Naive B cell (primary cell): ENCODE measurements at regions not wholly inside any gene's neighbourhood (a gene's known extent, or its start where the extent isn't known, plus 50 kb on each side); places are given as distances from the start of the nearest gene placed in this dataset.
"Not testable (repeated sequence)": the region's sequence is repeated elsewhere in the genome, so short reads cannot be mapped to it uniquely, and the experiment has no call there.

ENCODE experiments used
- ATAC-seq, 2 donors: fragments of 150-1000 bp; cut with Tn5 transposase; 2 replicates each; pipeline ENCODE4 v1.10.0; 2021; ENCODE audit warnings: low read depth in 2 of 2, mild to moderate bottlenecking in 2 of 2, moderate library complexity in 2 of 2
- DNase-seq: peaks from one replicate; pipeline ENCODE4 v3.0.0; 2022
- H3K27ac Mint-ChIP-seq, 6 donors: one replicate each; pipeline ENCODE4 v1.8.0; 2020 to 2022; ENCODE audit warnings: mild to moderate bottlenecking in 6 of 6, mixed read lengths in 6 of 6, moderate library complexity in 5 of 6, inconsistent platforms in 2 of 6
- H3K27me3 Mint-ChIP-seq, 3 donors: one replicate each; pipeline ENCODE4 v1.8.0; 2021 to 2022; ENCODE audit warnings: mixed read lengths in 3 of 3, mild to moderate bottlenecking in 1 of 3
- H3K36me3 Mint-ChIP-seq, 2 donors: one replicate each; pipeline ENCODE4 v1.8.0; 2020 to 2022; ENCODE audit warnings: mixed read lengths in 2 of 2, inconsistent platforms in 1 of 2, mild to moderate bottlenecking in 1 of 2
- H3K4me1 Mint-ChIP-seq, 3 donors: one replicate each; pipeline ENCODE4 v1.8.0; 2020 to 2022; ENCODE audit warnings: mixed read lengths in 3 of 3, inconsistent platforms in 1 of 3, mild to moderate bottlenecking in 1 of 3, moderate library complexity in 1 of 3
- H3K4me3 Mint-ChIP-seq, 8 donors: one replicate each; pipeline ENCODE4 v1.8.0; 2020 to 2022; ENCODE audit warnings: mild to moderate bottlenecking in 8 of 8, mixed read lengths in 8 of 8, moderate library complexity in 8 of 8, inconsistent platforms in 2 of 8
- H3K9me3 Mint-ChIP-seq, 7 donors: one replicate each; pipeline ENCODE4 v1.8.0; 2020 to 2022; ENCODE audit warnings: mixed read lengths in 7 of 7, mild to moderate bottlenecking in 5 of 7, inconsistent platforms in 2 of 7, moderate library complexity in 1 of 7

GRCh38 chr12:5171701-5172100 lies 128.0 kb downstream of the KCNA5 start:
- Mint-ChIP-seq H3K27me3 (peaks cover 19 to 36% (median 23%) of the 10 kb centered on the region in 3 donors), H3K4me3 (no peak overlapping the region), H3K36me3 (peaks cover 0 to 4% of the 10 kb centered on the region in 2 donors), H3K9me3 (peaks cover 0 to 6% (median 0%) of the 10 kb centered on the region in 7 donors), H3K27ac (no peak overlapping the region), H3K4me1 (no peaks in the 10 kb centered on the region)
- DNase-seq: no peak
- no peak for ATAC-seq

DNA sequence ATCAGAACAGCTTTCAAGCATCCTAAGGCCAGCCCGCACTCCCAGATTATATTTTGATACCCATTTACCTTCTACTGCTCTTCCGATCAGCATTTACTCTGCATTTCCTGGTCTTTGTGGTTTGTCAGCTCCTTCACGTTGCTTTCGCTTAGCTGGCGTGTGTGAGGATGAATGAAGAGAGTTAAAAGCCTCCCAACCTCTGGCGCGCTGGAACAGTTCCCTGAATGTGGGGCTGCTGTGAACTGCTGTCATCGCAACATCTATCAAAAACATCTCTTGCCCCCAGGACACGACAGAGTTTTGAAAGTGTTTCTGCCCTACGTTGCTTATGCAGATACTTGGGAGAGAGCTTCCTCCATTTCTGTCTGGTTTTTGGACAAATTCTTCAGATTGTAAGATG lies 129.2 kb downstream of the KCNA5 start:
- H3K4me1 Mint-ChIP-seq: no peaks in the 10 kb centered on the region
- no peak overlapping the region for H3K4me3 Mint-ChIP-seq
- no peak for DNase-seq
- H3K27ac Mint-ChIP-seq: no peak overlapping the region
- H3K27me3 Mint-ChIP-seq: peaks cover 19 to 31% (median 24%) of the 10 kb centered on the region in 3 donors
- H3K36me3 Mint-ChIP-seq: peaks cover 0 to 4% of the 10 kb centered on the region in 2 donors
- ATAC-seq: no peak
- H3K9me3 Mint-ChIP-seq: peaks cover 0 to 6% (median 0%) of the 10 kb centered on the region in 7 donors

DNA sequence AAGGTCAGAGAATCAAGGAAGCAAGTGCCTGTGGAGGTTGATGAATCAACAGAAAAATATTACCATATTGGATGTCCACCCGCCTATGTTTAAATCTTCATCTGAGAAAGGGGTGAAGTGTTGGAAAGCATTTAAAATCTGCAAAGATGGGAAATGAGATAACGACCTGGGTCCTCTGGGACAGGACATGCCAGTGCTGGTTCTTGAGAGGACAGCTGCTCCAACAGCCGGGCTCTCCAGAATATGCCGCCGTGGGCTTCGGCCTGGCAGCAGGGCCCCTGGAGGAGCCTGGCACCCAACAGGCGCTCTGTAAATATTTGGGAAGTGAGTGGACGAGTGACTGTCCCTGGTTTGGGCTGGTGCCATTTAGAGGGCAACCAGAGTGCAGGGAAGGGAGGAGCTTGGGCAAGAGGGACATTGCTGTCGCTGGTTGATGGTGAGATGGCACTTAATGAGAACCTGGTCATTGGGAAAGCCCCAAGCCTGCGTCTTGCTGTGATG lies 129.9 kb downstream of the KCNA5 start:
- H3K27me3 Mint-ChIP-seq: peaks cover 19 to 30% (median 25%) of the 10 kb centered on the region in 3 donors
- peaks cover 0 to 6% (median 0%) of the 10 kb centered on the region in 7 donors for H3K9me3 Mint-ChIP-seq
- H3K36me3 Mint-ChIP-seq: peaks cover 0 to 4% of the 10 kb centered on the region in 2 donors
- H3K4me1 Mint-ChIP-seq: no peaks in the 10 kb centered on the region
- no peak overlapping the region for H3K4me3 Mint-ChIP-seq
- H3K27ac Mint-ChIP-seq: no peak overlapping the region
- no peak for ATAC-seq
- no peak for DNase-seq

DNA sequence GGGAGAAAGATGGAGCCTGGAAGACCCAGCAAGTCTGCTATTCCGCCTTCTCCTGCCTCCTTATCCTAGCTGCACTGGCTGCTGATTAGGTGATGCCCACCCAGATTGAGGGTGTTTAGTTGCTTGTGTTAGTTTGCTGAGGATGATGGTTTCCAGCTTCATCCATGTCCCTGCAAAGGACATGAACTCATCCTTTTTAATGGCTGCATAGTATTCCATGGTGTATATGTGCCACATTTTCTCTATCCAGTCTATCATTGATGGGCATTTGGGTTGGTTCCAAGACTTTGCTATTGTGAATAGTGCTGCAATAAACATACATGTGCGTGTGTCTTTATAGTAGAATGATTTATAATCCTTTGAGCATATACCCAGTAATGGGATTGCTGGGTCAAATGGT lies 131.7 kb downstream of the KCNA5 start:
- ATAC-seq, H3K9me3 Mint-ChIP-seq, H3K27ac Mint-ChIP-seq, H3K4me1 Mint-ChIP-seq, H3K4me3 Mint-ChIP-seq, DNase-seq, H3K36me3 Mint-ChIP-seq: not testable (repeated sequence)
- peaks cover 9 to 44% (median 24%) of the 10 kb centered on the region in 3 donors for H3K27me3 Mint-ChIP-seq

GRCh38 chr12:5176036-5176435 lies 132.4 kb downstream of the KCNA5 start:
- no peak overlapping the region for H3K27ac Mint-ChIP-seq

GRCh38 chr12:5177096-5177495 lies 133.4 kb downstream of the KCNA5 start:
- Mint-ChIP-seq H3K4me3 (no peak overlapping the region), H3K9me3 (peaks cover 0 to 6% (median 0%) of the 10 kb centered on the region in 7 donors), H3K27me3 (peaks cover 11 to 45% (median 16%) of the 10 kb centered on the region in 3 donors), H3K27ac (no peak overlapping the region), H3K4me1 (no peaks in the 10 kb centered on the region), H3K36me3 (peaks cover 0 to 4% of the 10 kb centered on the region in 2 donors)
- no peak for DNase-seq
- ATAC-seq: no peak

More at GRCh38 chr12:5176036-5176435, 132.4 kb downstream of the KCNA5 start:
- peaks cover 0 to 4% of the 10 kb centered on the region in 2 donors for H3K36me3 Mint-ChIP-seq
- DNase-seq (no peak), ATAC-seq (no peak)
- no peaks in the 10 kb centered on the region for H3K4me1 Mint-ChIP-seq
- H3K4me3 Mint-ChIP-seq: no peak overlapping the region
- peaks cover 0 to 6% (median 0%) of the 10 kb centered on the region in 7 donors for H3K9me3 Mint-ChIP-seq
- H3K27me3 Mint-ChIP-seq: peaks cover 9 to 45% (median 22%) of the 10 kb centered on the region in 3 donors

DNA sequence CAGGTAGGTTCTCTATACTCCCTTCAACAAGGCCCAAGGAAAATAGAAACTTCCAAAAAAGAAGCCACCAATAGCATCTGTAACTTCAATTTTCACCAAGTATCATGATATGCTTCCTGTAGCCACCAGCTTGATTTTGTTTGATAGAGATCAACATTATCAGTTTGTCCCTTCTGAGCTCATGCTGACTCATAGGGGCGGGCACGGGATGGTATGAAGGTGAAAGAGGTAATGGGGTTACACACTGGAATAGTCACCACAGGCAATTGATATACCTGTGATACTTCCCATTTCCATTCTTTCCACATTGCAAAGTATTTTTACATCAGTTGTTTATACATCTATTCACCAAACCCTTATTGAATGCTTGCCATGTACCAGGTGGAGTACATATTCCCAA lies 134.1 kb downstream of the KCNA5 start:
- Mint-ChIP-seq H3K9me3 (peaks cover 0 to 6% (median 0%) of the 10 kb centered on the region in 7 donors), H3K4me1 (no peaks in the 10 kb centered on the region), H3K27ac (no peak overlapping the region), H3K27me3 (peaks cover 13 to 47% (median 17%) of the 10 kb centered on the region in 3 donors), H3K36me3 (peaks cover 0 to 4% of the 10 kb centered on the region in 2 donors), H3K4me3 (no peak overlapping the region)
- DNase-seq: no peak
- ATAC-seq: no peak

DNA sequence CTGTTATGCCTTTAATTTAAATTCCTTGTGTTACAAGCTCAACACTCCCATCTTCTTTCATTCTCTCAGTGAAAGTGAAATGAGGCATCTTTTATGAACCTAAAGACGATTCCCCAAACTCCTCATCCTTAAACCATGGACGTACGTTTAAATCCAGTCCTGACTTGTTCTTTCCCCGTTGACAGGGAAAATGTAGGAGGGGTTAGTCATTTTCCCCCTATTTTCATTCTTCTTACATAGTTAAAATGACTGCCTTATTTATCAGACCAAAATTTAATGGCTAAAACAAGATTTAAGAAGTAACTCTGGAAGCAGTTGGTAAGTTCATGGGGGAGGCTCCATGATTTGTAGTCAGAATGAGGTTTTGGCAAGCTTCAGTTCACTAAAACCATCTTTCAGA lies 134.9 kb downstream of the KCNA5 start:
- DNase-seq (no peak), ATAC-seq (no peak)
- no peaks in the 10 kb centered on the region for H3K4me1 Mint-ChIP-seq
- H3K27ac Mint-ChIP-seq: peak overlapping the region in 2 of 6 donors; percentile 33 to 40
- peaks cover 11 to 41% (median 18%) of the 10 kb centered on the region in 3 donors for H3K27me3 Mint-ChIP-seq
- H3K4me3 Mint-ChIP-seq: no peak overlapping the region
- peaks cover 0 to 6% (median 0%) of the 10 kb centered on the region in 7 donors for H3K9me3 Mint-ChIP-seq
- H3K36me3 Mint-ChIP-seq: peaks cover 0 to 4% of the 10 kb centered on the region in 2 donors

GRCh38 chr12:5180496-5180895 lies 136.8 kb downstream of the KCNA5 start:
- ATAC-seq (no peak), DNase-seq (no peak)
- Mint-ChIP-seq H3K4me3 (no peak overlapping the region), H3K36me3 (no peaks in the 10 kb centered on the region), H3K27me3 (peaks cover 10 to 53% (median 26%) of the 10 kb centered on the region in 3 donors), H3K9me3 (peaks cover 0 to 4% (median 0%) of the 10 kb centered on the region in 7 donors), H3K4me1 (no peaks in the 10 kb centered on the region), H3K27ac (no peak overlapping the region)

DNA sequence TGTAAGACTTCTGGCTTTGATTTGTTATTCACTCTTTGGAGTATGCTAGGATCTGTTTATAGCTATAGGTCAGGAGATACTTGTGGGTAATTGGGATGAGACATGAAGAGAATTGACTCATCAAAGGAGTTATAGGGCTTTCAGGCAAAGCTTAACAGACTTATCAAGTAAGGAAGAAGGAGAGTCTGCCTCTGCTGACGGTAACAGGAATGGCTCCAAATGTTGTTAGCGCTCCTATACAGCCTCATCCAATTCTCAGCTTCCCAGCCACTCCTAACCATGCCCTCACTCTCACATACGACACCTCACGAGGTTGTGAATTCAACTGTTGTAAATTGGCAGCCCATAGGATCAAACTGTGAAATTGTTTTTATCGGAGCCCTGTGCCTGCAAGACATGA lies 140.5 kb downstream of the KCNA5 start:
- H3K27me3 Mint-ChIP-seq: peaks cover 21 to 57% (median 27%) of the 10 kb centered on the region in 3 donors
- H3K4me3 Mint-ChIP-seq: no peak overlapping the region
- H3K4me1 Mint-ChIP-seq: no peaks in the 10 kb centered on the region
- no peak overlapping the region for H3K27ac Mint-ChIP-seq
- H3K9me3 Mint-ChIP-seq: peaks cover 0 to 2% (median 0%) of the 10 kb centered on the region in 7 donors
- no peak for DNase-seq
- no peaks in the 10 kb centered on the region for H3K36me3 Mint-ChIP-seq
- ATAC-seq: no peak

DNA sequence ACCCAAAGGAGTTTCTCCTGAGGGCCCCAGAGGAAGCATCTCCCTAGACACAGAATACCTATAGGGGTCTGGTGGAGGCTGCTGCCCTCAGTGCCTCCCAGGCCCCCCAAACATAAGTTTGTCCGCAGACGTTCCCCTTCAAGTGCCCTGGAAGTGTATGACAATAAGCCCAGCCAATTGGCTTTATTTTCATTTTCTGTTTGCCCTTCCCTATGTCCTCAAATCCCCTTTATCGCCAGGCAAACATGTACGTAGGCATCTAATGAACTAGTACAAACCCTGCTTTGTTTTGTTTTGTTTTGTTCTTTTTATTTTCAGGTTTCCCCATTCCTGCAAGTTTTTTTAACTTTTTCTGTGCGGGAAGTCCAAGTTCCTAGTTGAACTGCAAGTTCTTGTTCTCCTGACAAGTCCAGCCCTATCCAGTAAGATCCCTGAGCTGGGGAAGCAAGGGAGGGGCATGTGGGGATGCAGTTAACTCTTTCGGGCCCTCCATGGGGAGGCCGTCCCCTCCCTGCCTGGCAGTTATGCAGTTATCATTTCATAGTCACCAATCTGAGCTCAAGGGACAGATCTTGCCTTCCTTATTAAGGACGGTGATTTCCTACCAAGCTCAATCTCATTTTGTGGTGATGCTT lies 141.9 kb downstream of the KCNA5 start:
- H3K36me3 Mint-ChIP-seq: no peaks in the 10 kb centered on the region
- no peak overlapping the region for H3K27ac Mint-ChIP-seq
- no peak overlapping the region for H3K4me3 Mint-ChIP-seq
- no peak for DNase-seq
- H3K9me3 Mint-ChIP-seq: peaks cover 0 to 2% (median 0%) of the 10 kb centered on the region in 7 donors
- H3K4me1 Mint-ChIP-seq: no peaks in the 10 kb centered on the region
- peaks cover 20 to 47% (median 33%) of the 10 kb centered on the region in 3 donors for H3K27me3 Mint-ChIP-seq
- ATAC-seq: no peak

GRCh38 chr12:5186715-5187114 lies 143.0 kb downstream of the KCNA5 start:
- H3K36me3 Mint-ChIP-seq: no peaks in the 10 kb centered on the region
- peaks cover 0 to 2% (median 0%) of the 10 kb centered on the region in 7 donors for H3K9me3 Mint-ChIP-seq
- H3K27ac Mint-ChIP-seq: no peak overlapping the region
- ATAC-seq: no peak
- no peak for DNase-seq
- no peak overlapping the region for H3K4me3 Mint-ChIP-seq
- peaks cover 20 to 41% (median 33%) of the 10 kb centered on the region in 3 donors for H3K27me3 Mint-ChIP-seq
- no peaks in the 10 kb centered on the region for H3K4me1 Mint-ChIP-seq

DNA sequence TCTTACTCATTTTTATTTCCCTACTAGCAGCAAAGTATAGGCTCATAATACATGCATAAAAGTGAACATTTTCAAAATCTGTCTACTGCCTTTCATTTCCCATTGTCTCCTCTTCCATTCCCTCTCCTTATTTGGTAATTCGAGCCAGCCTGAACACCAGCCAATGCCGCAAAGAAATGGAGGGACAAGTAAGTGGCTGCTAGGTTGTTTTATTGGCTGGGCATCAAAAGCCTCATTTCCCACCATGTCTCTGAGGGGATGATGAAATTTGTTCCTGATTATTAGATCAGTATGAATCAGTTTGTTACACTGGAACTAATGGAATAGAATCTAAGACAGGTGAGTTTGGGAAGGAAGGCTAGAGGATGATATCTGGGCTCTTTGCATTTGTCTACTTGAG lies 143.5 kb downstream of the KCNA5 start:
- peaks cover 22 to 41% (median 31%) of the 10 kb centered on the region in 3 donors for H3K27me3 Mint-ChIP-seq
- no peak overlapping the region for H3K27ac Mint-ChIP-seq
- no peaks in the 10 kb centered on the region for H3K4me1 Mint-ChIP-seq
- H3K9me3 Mint-ChIP-seq: peaks cover 0 to 2% (median 0%) of the 10 kb centered on the region in 7 donors
- no peak overlapping the region for H3K4me3 Mint-ChIP-seq
- no peak for ATAC-seq
- no peaks in the 10 kb centered on the region for H3K36me3 Mint-ChIP-seq
- no peak for DNase-seq

DNA sequence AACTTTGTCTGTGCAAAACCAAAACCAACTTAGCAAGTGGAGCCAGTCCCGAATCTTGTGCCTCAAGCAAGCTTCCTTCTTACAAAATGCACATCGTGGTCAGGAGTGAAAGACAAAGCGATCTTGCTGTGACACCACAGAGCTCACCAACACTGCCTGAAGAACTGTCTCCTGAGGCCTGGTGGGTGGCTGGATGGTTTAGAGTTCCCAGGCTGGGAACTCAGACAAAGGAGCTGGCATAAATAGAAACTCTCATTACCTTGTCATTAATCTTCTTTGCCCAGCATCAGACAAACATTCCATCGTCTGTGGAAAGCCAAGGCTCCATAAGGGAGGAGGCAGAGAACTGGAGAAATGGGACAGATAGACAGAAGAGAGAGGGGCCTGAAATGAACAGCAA lies 144.8 kb downstream of the KCNA5 start:
- peaks cover 32 to 38% (median 33%) of the 10 kb centered on the region in 3 donors for H3K27me3 Mint-ChIP-seq
- no peaks in the 10 kb centered on the region for H3K36me3 Mint-ChIP-seq
- H3K4me3 Mint-ChIP-seq: no peak overlapping the region
- H3K27ac Mint-ChIP-seq: peak overlapping the region in 1 of 6 donors; percentile 83
- H3K9me3 Mint-ChIP-seq: peaks cover 0 to 2% (median 0%) of the 10 kb centered on the region in 7 donors
- ATAC-seq: no peak
- no peak for DNase-seq
- H3K4me1 Mint-ChIP-seq: no peaks in the 10 kb centered on the region
